RWPE2 (cell line): ENCODE measurements at regions not wholly inside any gene's neighbourhood (a gene's known extent, or its start where the extent isn't known, plus 50 kb on each side); places are given as distances from the start of the nearest gene placed in this dataset.

Source experiments
- ATAC-seq: fragments of 200-7000 bp; cut with Tn5 transposase; 3 replicates; pipeline ENCODE4 v1.9.1; 2021; ENCODE audit warnings: low read depth
- DNase-seq: peaks from one replicate; pipeline ENCODE4 v3.0.0-alpha.2; 2020; ENCODE audit warnings: low spot score
- H3K27ac ChIP-seq: fragments of 450-650 bp; 2 replicates; pipeline ENCODE4 v1.5.1; 2017; ENCODE audit warnings: mild to moderate bottlenecking; ENCODE audit not compliant: poor library complexity, severe bottlenecking
- H3K27me3 ChIP-seq: fragments of 250-450 bp; sonication (Bioruptor Pico); 2 replicates; pipeline ENCODE4 v1.5.1; 2021; ENCODE audit warnings: mild to moderate bottlenecking, moderate library complexity; ENCODE audit not compliant: insufficient read depth, poor library complexity, severe bottlenecking
- H3K36me3 ChIP-seq: fragments of 250-450 bp; sonication (Bioruptor Pico); 2 replicates; pipeline ENCODE4 v1.5.1; 2020; ENCODE audit warnings: low read depth, mild to moderate bottlenecking, moderate library complexity
- H3K4me1 ChIP-seq: fragments of 250-450 bp; sonication (Bioruptor Pico); 2 replicates; pipeline ENCODE4 v1.5.1; 2021; ENCODE audit warnings: mild to moderate bottlenecking, moderate library complexity; ENCODE audit not compliant: insufficient read depth, poor library complexity, severe bottlenecking
- H3K4me3 ChIP-seq: fragments of 250-450 bp; sonication (Bioruptor Pico); 2 replicates; pipeline ENCODE4 v1.5.1; 2021; ENCODE audit warnings: mild to moderate bottlenecking, moderate library complexity; ENCODE audit not compliant: severe bottlenecking
- H3K9me3 ChIP-seq: fragments of 250-450 bp; sonication (Bioruptor Pico); 2 replicates; pipeline ENCODE4 v1.5.1; 2021; ENCODE audit warnings: mild to moderate bottlenecking, moderate library complexity; ENCODE audit not compliant: severe bottlenecking
- CTCF ChIP-seq: fragments of 450-650 bp; IDR thresholded peaks from one replicate; pipeline ENCODE4 v1.5.1; 2017; ENCODE audit warnings: mild to moderate bottlenecking, moderate library complexity; ENCODE audit not compliant: poor library complexity, severe bottlenecking

- DNase-seq: no peak
- ATAC-seq: no peak
- peaks cover 11% of the 10 kb centered on the region for H3K9me3 ChIP-seq
- H3K27me3 ChIP-seq: no peaks in the 10 kb centered on the region
- peaks cover 20% of the 10 kb centered on the region for H3K4me1 ChIP-seq
- no peak overlapping the region for H3K4me3 ChIP-seq
- H3K36me3 ChIP-seq: no peaks in the 10 kb centered on the region
- no peak for TF ChIP-seq CTCF
- H3K27ac ChIP-seq: no peak overlapping the region
Measured at GRCh38 chr5:98432378-98432777, 341.1 kb upstream of the RGMB start.

DNA sequence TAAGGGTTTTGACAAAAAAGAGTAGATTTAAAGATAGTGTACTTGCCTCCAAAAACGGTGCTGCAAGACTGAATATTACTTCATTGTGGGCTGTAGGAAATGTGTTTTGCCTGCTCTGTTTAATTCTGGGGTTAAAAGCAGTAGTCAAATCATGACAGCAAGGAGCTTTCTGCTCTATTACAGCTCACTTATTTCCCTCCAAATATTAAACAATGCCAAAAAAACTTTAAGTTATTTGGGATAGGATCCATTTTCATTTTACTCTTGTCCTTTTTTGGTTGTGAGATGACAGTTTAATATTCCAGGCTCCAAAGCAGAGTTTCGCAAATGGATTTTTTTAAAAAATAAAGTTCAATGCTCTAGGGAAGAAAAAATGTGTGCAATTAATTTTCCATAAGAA is 340.4 kb upstream of the RGMB start:
- H3K27ac ChIP-seq: no peak overlapping the region
- H3K4me3 ChIP-seq: no peak overlapping the region

DNA sequence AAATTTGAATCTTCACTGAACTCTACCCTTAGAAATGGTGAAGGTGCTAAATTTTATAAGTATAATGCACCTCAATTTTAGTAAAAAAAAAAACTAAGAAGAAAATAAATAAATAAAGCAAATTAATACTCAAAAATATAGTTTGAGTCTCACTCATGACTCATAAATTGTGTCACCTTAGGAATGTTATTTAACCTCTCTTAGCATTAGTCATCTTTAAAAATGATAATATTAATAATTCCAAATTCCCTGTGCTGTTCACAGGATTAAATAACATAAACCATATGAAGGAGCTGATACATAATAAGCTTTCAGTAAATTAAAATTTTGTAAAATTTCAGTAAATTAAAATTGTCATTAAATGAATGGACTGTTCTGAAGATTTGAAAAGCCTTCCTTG is 339.8 kb upstream of the RGMB start:
- peaks cover 14% of the 10 kb centered on the region for H3K4me1 ChIP-seq
- H3K9me3 ChIP-seq: peaks cover 11% of the 10 kb centered on the region
- no peak overlapping the region for H3K4me3 ChIP-seq
- H3K27me3 ChIP-seq: no peaks in the 10 kb centered on the region
- H3K36me3 ChIP-seq: no peaks in the 10 kb centered on the region
- peak overlapping the region; percentile 21 for H3K27ac ChIP-seq
- DNase-seq (no peak), ATAC-seq (peak; percentile 69)
- no peak for TF ChIP-seq CTCF

More for the DNA sequence above, 340.4 kb upstream of the RGMB start:
- TF ChIP-seq CTCF: no peak
- ATAC-seq: no peak
- H3K4me1 ChIP-seq: peaks cover 20% of the 10 kb centered on the region
- H3K9me3 ChIP-seq: peaks cover 11% of the 10 kb centered on the region
- DNase-seq: no peak
- H3K36me3 ChIP-seq: no peaks in the 10 kb centered on the region
- H3K27me3 ChIP-seq: no peaks in the 10 kb centered on the region

DNA sequence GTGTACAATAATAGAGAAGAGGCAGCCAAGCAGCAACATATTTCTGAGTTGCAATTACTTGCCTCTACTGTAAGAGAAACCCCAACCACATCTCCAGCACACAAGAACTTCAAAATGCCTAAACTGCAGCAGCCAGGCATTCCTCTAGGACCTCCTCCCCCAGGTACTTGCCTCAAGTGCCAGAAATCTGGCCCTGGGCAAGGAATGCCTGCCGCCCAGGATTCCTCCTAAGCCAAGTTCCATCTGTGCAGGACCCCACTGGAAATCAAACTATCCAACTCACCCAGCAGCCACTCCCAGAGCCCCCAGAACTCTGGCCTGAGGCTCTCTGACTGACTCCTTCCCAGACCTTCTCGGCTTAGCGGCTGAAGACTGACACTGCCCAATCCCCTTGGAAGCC is 336.8 kb upstream of the RGMB start:
- no peak for TF ChIP-seq CTCF
- Histone ChIP-seq H3K36me3 (no peaks in the 10 kb centered on the region), H3K27me3 (no peaks in the 10 kb centered on the region), H3K27ac (no peak overlapping the region), H3K4me3 (no peak overlapping the region), H3K9me3 (peaks cover 13% of the 10 kb centered on the region), H3K4me1 (peaks cover 9% of the 10 kb centered on the region)
- DNase-seq (no peak), ATAC-seq (no peak)

- Histone ChIP-seq H3K4me3 (no peak overlapping the region), H3K4me1 (no peaks in the 10 kb centered on the region), H3K27ac (no peak overlapping the region), H3K27me3 (no peaks in the 10 kb centered on the region), H3K9me3 (peaks cover 8% of the 10 kb centered on the region), H3K36me3 (no peaks in the 10 kb centered on the region)
- DNase-seq (no peak), ATAC-seq (no peak)
- no peak for TF ChIP-seq CTCF
Measured at GRCh38 chr5:98442448-98442847, 331.0 kb upstream of the RGMB start.
